ENCODE measurements at regions not wholly inside any gene's neighbourhood (a gene's known extent, or its start where the extent isn't known, plus 50 kb on each side); places are given as distances from the start of the nearest gene placed in this dataset.

- Histone ChIP-seq H4K20me1 (ENCODE audit: control insufficient read depth, insufficient read depth, low read length, poor library complexity, severe bottlenecking) (no peaks in the 10 kb centered on the region), H3K9me3 (ENCODE audit: control extremely low read depth in 1 of 3, control insufficient read depth in 2 of 3, insufficient read depth in 1 of 3, low read length in 2 of 3) (no peaks in the 10 kb centered on the region), H3K4me3 (ENCODE audit: control extremely low read depth in 1 of 5, extremely low read depth in 1 of 5, insufficient read depth in 1 of 5, low read depth in 2 of 5, low read length in 4 of 5) (no peak overlapping the region), H3K79me2 (ENCODE audit: control insufficient read depth, insufficient read depth, low read length) (no peaks in the 10 kb centered on the region), H3K9ac (ENCODE audit: low read length) (no peak overlapping the region), H3K27me3 (replicated peaks in 1 of 4; ENCODE audit: control extremely low read depth in 1 of 4, control insufficient read depth in 3 of 4, insufficient read depth in 4 of 4, low read length in 3 of 4) (no peaks in the 10 kb centered on the region), H3K4me2 (replicated peaks; ENCODE audit: low read depth, low read length, poor library complexity, severe bottlenecking) (no peak overlapping the region), H3K27ac (ENCODE audit: low read length in 2 of 2) (no peak overlapping the region), H3K4me1 (ENCODE audit: control insufficient read depth in 2 of 2, insufficient read depth in 2 of 2, low read length in 2 of 2) (no peaks in the 10 kb centered on the region), H2AFZ (ENCODE audit: insufficient read depth, low read depth, low read length, poor library complexity, severe bottlenecking) (no peak overlapping the region), H3K36me3 (replicated peaks in 1 of 2; ENCODE audit: control extremely low read depth in 1 of 2, control insufficient read depth in 1 of 2, extremely low read depth in 1 of 2, insufficient read depth in 2 of 2, low read length in 1 of 2) (no peaks in the 10 kb centered on the region)
- ATAC-seq (ENCODE audit: low read depth) (no peak), DNase-seq (no peak)
- intact Hi-C loops (cut with micrococcal nuclease), result loop anchor here (10.0 kb wide), 1 partner anchor 177 kb away; no protein-coding TSS in a partner anchor
- ChIA-PET CTCF (interaction anchor here (0.7 kb wide), 1 partner anchor 10 kb away, joined by 3 read pairs; no protein-coding TSS in a partner anchor), POLR2A (no interaction called here)
- 90% methylated on average over 2 of the region's 11 CpGs for whole genome bisulfite sequencing (ENCODE audit: insufficient coverage)
- Mint-ChIP-seq H3K4me3 (no peak overlapping the region), H3K27me3 (no peaks in the 10 kb centered on the region), H3K9me3 (ENCODE audit: insufficient read depth) (peaks cover 1% of the 10 kb centered on the region), H3K27ac (no peak overlapping the region), H3K4me1 (no peaks in the 10 kb centered on the region)
- TF ChIP-seq CTCF (IDR thresholded peaks at IDR 0.05) (no peak), EZH2 (IDR thresholded peaks at IDR 0.05; ENCODE audit: borderline replicate concordance, insufficient read depth, low read depth, low read length, poor library complexity, severe bottlenecking) (no peak)
Observed at GRCh38 chr13:21837841-21838551, 167.1 kb downstream of the FGF9 start.

- Histone ChIP-seq H3K4me2 (replicated peaks; ENCODE audit: low read depth, low read length, poor library complexity, severe bottlenecking) (no peak overlapping the region), H3K79me2 (ENCODE audit: control insufficient read depth, insufficient read depth, low read length) (no peaks in the 10 kb centered on the region), H3K27ac (ENCODE audit: low read length in 2 of 2) (no peak overlapping the region), H2AFZ (ENCODE audit: insufficient read depth, low read depth, low read length, poor library complexity, severe bottlenecking) (no peak overlapping the region), H3K9ac (ENCODE audit: low read length) (no peak overlapping the region), H3K9me3 (ENCODE audit: control extremely low read depth in 1 of 3, control insufficient read depth in 2 of 3, insufficient read depth in 1 of 3, low read length in 2 of 3) (no peaks in the 10 kb centered on the region), H3K4me1 (ENCODE audit: control insufficient read depth in 2 of 2, insufficient read depth in 2 of 2, low read length in 2 of 2) (no peaks in the 10 kb centered on the region), H4K20me1 (ENCODE audit: control insufficient read depth, insufficient read depth, low read length, poor library complexity, severe bottlenecking) (no peaks in the 10 kb centered on the region), H3K27me3 (replicated peaks in 1 of 4; ENCODE audit: control extremely low read depth in 1 of 4, control insufficient read depth in 3 of 4, insufficient read depth in 4 of 4, low read length in 3 of 4) (no peaks in the 10 kb centered on the region), H3K36me3 (replicated peaks in 1 of 2; ENCODE audit: control extremely low read depth in 1 of 2, control insufficient read depth in 1 of 2, extremely low read depth in 1 of 2, insufficient read depth in 2 of 2, low read length in 1 of 2) (no peaks in the 10 kb centered on the region), H3K4me3 (ENCODE audit: control extremely low read depth in 1 of 5, extremely low read depth in 1 of 5, insufficient read depth in 1 of 5, low read depth in 2 of 5, low read length in 4 of 5) (no peak overlapping the region)
- Mint-ChIP-seq H3K27ac (no peak overlapping the region), H3K4me1 (peaks cover 2% of the 10 kb centered on the region), H3K9me3 (ENCODE audit: insufficient read depth) (no peaks in the 10 kb centered on the region), H3K27me3 (no peaks in the 10 kb centered on the region), H3K4me3 (no peak overlapping the region)
- DNase-seq, result no peak
- ATAC-seq (ENCODE audit: low read depth), result no peak
- WGBS (ENCODE audit: insufficient coverage), result 66% methylated on average over 4 of the region's 4 CpGs
- CTCF ChIA-PET, result interaction anchor here (0.5 to 0.8 kb wide), 2 partner anchors 20 to 171 kb away, joined by 3 read pairs; no protein-coding TSS in a partner anchor
- POLR2A ChIA-PET, result no interaction called here
- no peak for TF ChIP-seq CTCF (IDR thresholded peaks at IDR 0.05)
- TF ChIP-seq EZH2 (IDR thresholded peaks at IDR 0.05; ENCODE audit: borderline replicate concordance, insufficient read depth, low read depth, low read length, poor library complexity, severe bottlenecking), result no peak
- intact Hi-C loops (cut with micrococcal nuclease), result loop anchor here (10.0 kb wide), 1 partner anchor 182 kb away; no protein-coding TSS in a partner anchor
Observed at GRCh38 chr13:21846605-21847004, 175.7 kb downstream of the FGF9 start.

Data from B cell (primary cell).